ENCODE measurements at regions not wholly inside any gene's neighbourhood (a gene's known extent, or its start where the extent isn't known, plus 50 kb on each side); places are given as distances from the start of the nearest gene placed in this dataset.

DNA sequence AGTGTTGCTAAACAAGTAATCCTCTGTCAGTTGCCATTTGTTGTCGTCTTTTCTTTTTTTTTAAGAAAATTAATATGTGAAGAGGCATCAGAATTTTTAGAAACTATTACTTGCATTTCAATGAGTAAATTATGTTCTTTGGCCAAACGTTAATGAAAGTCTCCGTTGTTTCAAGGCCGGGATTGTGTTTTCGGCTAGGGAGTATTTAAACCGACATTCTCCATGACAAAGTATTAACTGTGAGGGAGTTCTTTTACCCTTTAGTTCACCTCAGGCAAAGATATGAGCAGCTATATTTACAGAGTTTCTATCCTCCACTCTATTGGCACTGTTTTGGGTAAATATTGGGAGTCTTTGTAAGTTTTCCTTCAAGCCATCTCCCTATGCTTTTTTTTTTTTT is 668.9 kb downstream of the METTL15 start:
- no peak overlapping the region for H3K4me3 ChIP-seq
- no peaks in the 10 kb centered on the region for H3K36me3 ChIP-seq (ENCODE audit: insufficient read depth in 1 of 2, low read depth in 1 of 2)
- peaks cover 3% of the 10 kb centered on the region for H3K9me3 ChIP-seq
- no peak for TF ChIP-seq CTCF (IDR thresholded peaks at IDR 0.05)
- H3K27ac ChIP-seq, result no peak overlapping the region
- DNase-seq (no peak), ATAC-seq (no peak)
- WGBS, 3 donors, result 79 to 86% (median 83%) methylated on average over 6 of the region's 6 CpGs
- intact Hi-C loops (cut with DNase I), result no loop called here
- H3K4me1 ChIP-seq, result no peaks in the 10 kb centered on the region
- no peaks in the 10 kb centered on the region for H3K27me3 ChIP-seq (ENCODE audit: insufficient read depth in 3 of 3, low read length in 2 of 3)

GRCh38 chr11:28773606-28774005 is 665.4 kb downstream of the METTL15 start:
- TF ChIP-seq CTCF (IDR thresholded peaks at IDR 0.05), result no peak
- no peaks in the 10 kb centered on the region for H3K27me3 ChIP-seq (ENCODE audit: insufficient read depth in 3 of 3, low read length in 2 of 3)
- 84 to 92% (median 88%) methylated on average over 1 of the region's 1 CpG for WGBS, 3 donors
- no peak for ATAC-seq
- intact Hi-C loops (cut with DNase I), result no loop called here
- no peaks in the 10 kb centered on the region for H3K36me3 ChIP-seq (ENCODE audit: insufficient read depth in 1 of 2, low read depth in 1 of 2)
- no peak overlapping the region for H3K27ac ChIP-seq
- H3K4me1 ChIP-seq, result no peaks in the 10 kb centered on the region
- DNase-seq, result no peak
- H3K4me3 ChIP-seq, result no peak overlapping the region
- H3K9me3 ChIP-seq, result peaks cover 7% of the 10 kb centered on the region

DNA sequence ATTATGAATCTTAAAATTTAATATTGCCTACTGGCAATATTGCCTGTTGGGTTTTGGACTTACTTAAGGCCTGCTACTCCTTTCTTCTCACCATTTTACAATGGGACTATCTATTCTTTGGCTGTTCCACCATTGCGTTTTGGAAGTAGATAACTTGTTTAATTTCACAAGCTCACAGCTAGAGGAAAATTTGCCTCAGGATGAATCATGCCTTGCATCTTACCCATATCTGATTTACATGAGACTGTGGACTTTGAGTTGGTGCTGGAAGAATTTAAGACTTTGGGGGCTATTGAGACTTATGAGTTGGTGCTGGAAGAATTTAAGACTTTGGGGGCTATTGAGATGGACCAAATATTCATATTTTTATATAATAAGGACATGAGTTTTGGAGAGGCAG is 662.6 kb downstream of the METTL15 start:
- H3K4me1 ChIP-seq, result no peaks in the 10 kb centered on the region
- ATAC-seq, result no peak
- H3K9me3 ChIP-seq, result peaks cover 7% of the 10 kb centered on the region
- intact Hi-C loops (cut with DNase I), result no loop called here
- WGBS, 3 donors, result 75 to 97% (median 79%) methylated on average over 1 of the region's 1 CpG
- no peaks in the 10 kb centered on the region for H3K36me3 ChIP-seq (ENCODE audit: insufficient read depth in 1 of 2, low read depth in 1 of 2)
- no peaks in the 10 kb centered on the region for H3K27me3 ChIP-seq (ENCODE audit: insufficient read depth in 3 of 3, low read length in 2 of 3)
- no peak overlapping the region for H3K27ac ChIP-seq
- no peak for DNase-seq
- no peak for TF ChIP-seq CTCF (IDR thresholded peaks at IDR 0.05)
- no peak overlapping the region for H3K4me3 ChIP-seq

- H3K27ac ChIP-seq, result no peak overlapping the region
- 44 to 71% (median 54%) methylated on average over 1 of the region's 1 CpG for WGBS, 3 donors
- DNase-seq, result no peak
- no peak for ATAC-seq
- intact Hi-C loops (cut with DNase I), result no loop called here
- no peaks in the 10 kb centered on the region for H3K27me3 ChIP-seq (ENCODE audit: insufficient read depth in 3 of 3, low read length in 2 of 3)
- no peak overlapping the region for H3K4me3 ChIP-seq
- TF ChIP-seq CTCF (IDR thresholded peaks at IDR 0.05), result no peak
- peaks cover 7% of the 10 kb centered on the region for H3K9me3 ChIP-seq
- no peaks in the 10 kb centered on the region for H3K4me1 ChIP-seq
- no peaks in the 10 kb centered on the region for H3K36me3 ChIP-seq (ENCODE audit: insufficient read depth in 1 of 2, low read depth in 1 of 2)
Measured at GRCh38 chr11:28767574-28767973, 659.4 kb downstream of the METTL15 start.

DNA sequence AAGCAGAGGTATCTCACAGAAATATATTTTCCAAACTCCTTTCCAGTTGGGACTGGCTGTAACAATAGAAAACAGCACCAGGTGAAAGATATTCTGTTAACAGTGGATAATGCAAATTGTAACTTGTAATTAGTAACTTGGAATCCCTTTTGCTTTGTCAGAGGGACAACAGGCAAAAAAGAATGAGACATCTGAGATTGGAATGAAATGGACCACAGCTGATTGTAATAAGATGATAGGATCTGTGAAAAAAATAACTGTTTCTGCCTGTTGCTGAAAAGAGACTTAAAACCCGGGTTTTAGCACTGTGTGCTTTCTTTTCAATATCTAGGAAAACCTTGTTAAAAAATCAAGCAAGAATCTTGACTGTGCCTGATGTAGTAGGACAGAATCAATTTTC is 655.7 kb downstream of the METTL15 start:
- 57 to 80% (median 63%) methylated on average over 1 of the region's 1 CpG for WGBS, 3 donors
- no peak for DNase-seq

More for the DNA sequence above, 655.7 kb downstream of the METTL15 start:
- Histone ChIP-seq H3K4me1 (no peaks in the 10 kb centered on the region), H3K36me3 (ENCODE audit: insufficient read depth in 1 of 2, low read depth in 1 of 2) (no peaks in the 10 kb centered on the region), H3K27me3 (ENCODE audit: insufficient read depth in 3 of 3, low read length in 2 of 3) (no peaks in the 10 kb centered on the region), H3K4me3 (no peak overlapping the region), H3K27ac (no peak overlapping the region), H3K9me3 (no peaks in the 10 kb centered on the region)
- no peak for TF ChIP-seq CTCF (IDR thresholded peaks at IDR 0.05)
- ATAC-seq, result no peak
- intact Hi-C loops (cut with DNase I), result no loop called here

Measured in psoas muscle (tissue), 7 donors.